WTC11 (cell line): ENCODE measurements at regions not wholly inside any gene's neighbourhood (a gene's known extent, or its start where the extent isn't known, plus 50 kb on each side); places are given as distances from the start of the nearest gene placed in this dataset.
"Not testable (repeated sequence)": the region's sequence is repeated elsewhere in the genome, so short reads cannot be mapped to it uniquely, and the experiment has no call there.

Source experiments
- ATAC-seq: fragments of 200-7000 bp; cut with Tn5 transposase; 2 replicates; pipeline ENCODE4 v1.10.0; 2021; ENCODE audit warnings: mild to moderate bottlenecking, moderate library complexity
- CTCF ChIA-PET: fragments of 300-600 bp; sonication (Branson Sonifier 250); formaldehyde crosslinking; loops from one replicate; lab custom pipeline; 2021; ENCODE audit warnings: antibody characterized with exemption; lab: Charles Lee
- POLR2A ChIA-PET: fragments of 350-600 bp; sonication (Branson Sonifier 250); formaldehyde crosslinking; loops from one replicate; lab custom pipeline; 2021; ENCODE audit warnings: antibody characterized with exemption; lab: Charles Lee
- DNase-seq: peaks from one replicate; pipeline ENCODE4 v3.0.0; 2021; ENCODE audit warnings: low spot score
- H3K27ac Mint-ChIP-seq: 2 replicates; pipeline ENCODE4 v1.8.0; 2021; ENCODE audit warnings: mixed read lengths
- H3K27me3 Mint-ChIP-seq: 2 replicates; pipeline ENCODE4 v1.8.0; 2021; ENCODE audit warnings: low read depth, mild to moderate bottlenecking, moderate library complexity, mixed read lengths
- H3K36me3 Mint-ChIP-seq: 2 replicates; pipeline ENCODE4 v1.8.0; 2021; ENCODE audit warnings: mixed read lengths
- H3K4me1 Mint-ChIP-seq: 2 replicates; pipeline ENCODE4 v1.8.0; 2022; ENCODE audit warnings: mixed read lengths
- H3K4me3 Mint-ChIP-seq: 2 replicates; pipeline ENCODE4 v1.8.0; 2021; ENCODE audit warnings: mild to moderate bottlenecking, moderate library complexity, mixed read lengths
- H3K9me3 Mint-ChIP-seq: 2 replicates; pipeline ENCODE4 v1.8.0; 2021; ENCODE audit warnings: mixed read lengths
- AFF4 ChIP-seq: sonication (generic); formaldehyde crosslinking; IDR thresholded peaks from 2 replicates; pipeline ENCODE4 v1.8.1; 2023; ENCODE audit warnings: mild to moderate bottlenecking, missing genetic modification reagents, borderline replicate concordance
- CDX4 ChIP-seq: fragments of 250-450 bp; sonication (Bioruptor Pico); IDR thresholded peaks from 2 replicates; pipeline ENCODE4 v1.9.0; 2021; ENCODE audit warnings: moderate library complexity, mild to moderate bottlenecking, inconsistent platforms, borderline replicate concordance
- GRHL2 ChIP-seq: fragments of 250-450 bp; sonication (Bioruptor Pico); IDR thresholded peaks from 2 replicates; pipeline ENCODE4 v1.8.0; 2022; ENCODE audit warnings: mild to moderate bottlenecking, moderate library complexity; ENCODE audit not compliant: insufficient replicate concordance, severe bottlenecking
- GTF2I ChIP-seq: fragments of 250-450 bp; sonication (Bioruptor Pico); conservative IDR thresholded peaks from 2 replicates; pipeline ENCODE4 v1.4.0; 2021; ENCODE audit warnings: mild to moderate bottlenecking
- JUN ChIP-seq: sonication (generic); formaldehyde crosslinking; IDR thresholded peaks from 2 replicates; pipeline ENCODE4 v1.8.0; 2023; ENCODE audit warnings: mild to moderate bottlenecking, missing genetic modification reagents
- NFYB ChIP-seq: sonication (generic); formaldehyde crosslinking; conservative IDR thresholded peaks from 2 replicates; pipeline ENCODE4 v1.8.0; 2022; ENCODE audit warnings: low read depth, missing genetic modification reagents
- NR2C2 ChIP-seq: sonication (generic); formaldehyde crosslinking; IDR thresholded peaks from 2 replicates; pipeline ENCODE4 v1.8.0; 2022; ENCODE audit warnings: mild to moderate bottlenecking, missing genetic modification reagents
- SMAD3 ChIP-seq: sonication (generic); formaldehyde crosslinking; IDR thresholded peaks from 2 replicates; pipeline ENCODE4 v1.8.0; 2022; ENCODE audit warnings: missing genetic modification reagents, mild to moderate bottlenecking, borderline replicate concordance
- TEAD1 ChIP-seq: sonication (generic); formaldehyde crosslinking; IDR thresholded peaks from 2 replicates; pipeline ENCODE4 v1.8.0; 2022; ENCODE audit warnings: mild to moderate bottlenecking, missing genetic modification reagents
- ZNF425 ChIP-seq: fragments of 250-450 bp; sonication (Bioruptor Pico); conservative IDR thresholded peaks from 2 replicates; pipeline ENCODE4 v1.9.0; 2021; ENCODE audit warnings: mild to moderate bottlenecking
- TF ChIP-seq, protein P1 (sequence below): sonication (generic); formaldehyde crosslinking; IDR thresholded peaks from 2 replicates; pipeline ENCODE4 v1.8.0; 2023; ENCODE audit warnings: missing genetic modification reagents, mild to moderate bottlenecking, borderline replicate concordance

- H3K4me1 Mint-ChIP-seq = no peaks in the 10 kb centered on the region
- H3K9me3 Mint-ChIP-seq = no peaks in the 10 kb centered on the region; the same call in 1 of the 2 replicates
- POLR2A ChIA-PET = no interaction called here
- no peak overlapping the region for H3K27ac Mint-ChIP-seq
- H3K4me3 Mint-ChIP-seq = no peak overlapping the region
- TF ChIP-seq ZNF425 = no peak
- TF ChIP-seq GRHL2 (CRISPR knock-in tag) = no peak
- no peak for TF ChIP-seq JUN (CRISPR knock-in tag)
- TF ChIP-seq NFYB (CRISPR knock-in tag) = no peak
- no peak for TF ChIP-seq AFF4 (CRISPR knock-in tag)
- TF ChIP-seq NR2C2 = no peak
- TF ChIP-seq, protein P1, sequence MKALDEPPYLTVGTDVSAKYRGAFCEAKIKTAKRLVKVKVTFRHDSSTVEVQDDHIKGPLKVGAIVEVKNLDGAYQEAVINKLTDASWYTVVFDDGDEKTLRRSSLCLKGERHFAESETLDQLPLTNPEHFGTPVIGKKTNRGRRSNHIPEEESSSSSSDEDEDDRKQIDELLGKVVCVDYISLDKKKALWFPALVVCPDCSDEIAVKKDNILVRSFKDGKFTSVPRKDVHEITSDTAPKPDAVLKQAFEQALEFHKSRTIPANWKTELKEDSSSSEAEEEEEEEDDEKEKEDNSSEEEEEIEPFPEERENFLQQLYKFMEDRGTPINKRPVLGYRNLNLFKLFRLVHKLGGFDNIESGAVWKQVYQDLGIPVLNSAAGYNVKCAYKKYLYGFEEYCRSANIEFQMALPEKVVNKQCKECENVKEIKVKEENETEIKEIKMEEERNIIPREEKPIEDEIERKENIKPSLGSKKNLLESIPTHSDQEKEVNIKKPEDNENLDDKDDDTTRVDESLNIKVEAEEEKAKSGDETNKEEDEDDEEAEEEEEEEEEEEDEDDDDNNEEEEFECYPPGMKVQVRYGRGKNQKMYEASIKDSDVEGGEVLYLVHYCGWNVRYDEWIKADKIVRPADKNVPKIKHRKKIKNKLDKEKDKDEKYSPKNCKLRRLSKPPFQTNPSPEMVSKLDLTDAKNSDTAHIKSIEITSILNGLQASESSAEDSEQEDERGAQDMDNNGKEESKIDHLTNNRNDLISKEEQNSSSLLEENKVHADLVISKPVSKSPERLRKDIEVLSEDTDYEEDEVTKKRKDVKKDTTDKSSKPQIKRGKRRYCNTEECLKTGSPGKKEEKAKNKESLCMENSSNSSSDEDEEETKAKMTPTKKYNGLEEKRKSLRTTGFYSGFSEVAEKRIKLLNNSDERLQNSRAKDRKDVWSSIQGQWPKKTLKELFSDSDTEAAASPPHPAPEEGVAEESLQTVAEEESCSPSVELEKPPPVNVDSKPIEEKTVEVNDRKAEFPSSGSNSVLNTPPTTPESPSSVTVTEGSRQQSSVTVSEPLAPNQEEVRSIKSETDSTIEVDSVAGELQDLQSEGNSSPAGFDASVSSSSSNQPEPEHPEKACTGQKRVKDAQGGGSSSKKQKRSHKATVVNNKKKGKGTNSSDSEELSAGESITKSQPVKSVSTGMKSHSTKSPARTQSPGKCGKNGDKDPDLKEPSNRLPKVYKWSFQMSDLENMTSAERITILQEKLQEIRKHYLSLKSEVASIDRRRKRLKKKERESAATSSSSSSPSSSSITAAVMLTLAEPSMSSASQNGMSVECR (CRISPR knock-in tag) = no peak
- no peak for TF ChIP-seq GTF2I
- TF ChIP-seq TEAD1 = no peak
- no peak for TF ChIP-seq SMAD3
- no peaks in the 10 kb centered on the region for H3K27me3 Mint-ChIP-seq
- ATAC-seq (no peak), DNase-seq (no peak)
- CTCF ChIA-PET = interaction anchor here (0.7 kb wide), 1 partner anchor 518 kb away, joined by 4 read pairs; no protein-coding TSS in a partner anchor
- no peaks in the 10 kb centered on the region for H3K36me3 Mint-ChIP-seq
Observed at GRCh38 chr4:131609039-131609438, 1540.1 kb upstream of the PCDH10 start.

- CTCF ChIA-PET, DNase-seq, H3K36me3 Mint-ChIP-seq, H3K27me3 Mint-ChIP-seq, POLR2A ChIA-PET, H3K9me3 Mint-ChIP-seq, H3K4me3 Mint-ChIP-seq, H3K27ac Mint-ChIP-seq, H3K4me1 Mint-ChIP-seq: not testable (repeated sequence)
- peak; percentile 19; the same call in 1 of the 2 replicates for TF ChIP-seq CDX4 (CRISPR knock-in tag)
- TF ChIP-seq, all 79 proteins: peak for 1; not testable (repeated sequence) for 78
- ATAC-seq = not testable (repeated sequence)
Observed at GRCh38 chr4:131610517-131610916, 1538.6 kb upstream of the PCDH10 start.
